CD14-positive monocyte (primary cell): ENCODE measurements at regions not wholly inside any gene's neighbourhood (a gene's known extent, or its start where the extent isn't known, plus 50 kb on each side); places are given as distances from the start of the nearest gene placed in this dataset.

Source experiments
- DNase-seq, 3 donors: peaks; one replicate each; pipeline ENCODE4 v3.0.0-alpha.2; 2011 to 2022
- H2AFZ ChIP-seq: 2 replicates; pipeline ENCODE4 v1.6.0; 2012; ENCODE audit warnings: mild to moderate bottlenecking, low read depth, low read length, inconsistent platforms; ENCODE audit not compliant: insufficient read depth, poor library complexity, severe bottlenecking
- H3K27ac ChIP-seq, 2 donors: 1 replicate in 1 of 2; 2 replicates in 1 of 2; pipeline ENCODE4 v1.5.1; 2012 to 2013; ENCODE audit warnings: low read length in 2 of 2, control low read depth in 1 of 2, inconsistent platforms in 1 of 2, low read depth in 1 of 2, mild to moderate bottlenecking in 1 of 2
- H3K27me3 ChIP-seq, 2 donors: one replicate each; pipeline versions ENCODE4 v1.6.0 to v1.6.1; 2011 to 2013; ENCODE audit warnings: low read length in 2 of 2; ENCODE audit not compliant: control insufficient read depth in 2 of 2, insufficient read depth in 2 of 2
- H3K36me3 ChIP-seq, 2 donors: replicated peaks in 1 of 2; 1 replicate in 1 of 2; 2 replicates in 1 of 2; pipeline versions ENCODE4 v1.5.1 to v1.6.1; 2012 to 2013; ENCODE audit warnings: low read length in 2 of 2, control low read depth in 1 of 2, inconsistent platforms in 1 of 2, mild to moderate bottlenecking in 1 of 2; ENCODE audit not compliant: insufficient read depth in 2 of 2, control insufficient read depth in 1 of 2
- H3K4me1 ChIP-seq, 2 donors: 1 replicate in 1 of 2; 2 replicates in 1 of 2; pipeline versions ENCODE4 v1.5.1 to v1.6.1; 2012 to 2013; ENCODE audit warnings: low read length in 2 of 2, control low read depth in 1 of 2, inconsistent platforms in 1 of 2, mild to moderate bottlenecking in 1 of 2, moderate library complexity in 1 of 2; ENCODE audit not compliant: insufficient read depth in 2 of 2, control insufficient read depth in 1 of 2
- H3K4me2 ChIP-seq: replicated peaks from 2 replicates; pipeline ENCODE3; 2012; ENCODE audit warnings: low read length, moderate library complexity, mild to moderate bottlenecking; ENCODE audit not compliant: poor library complexity, severe bottlenecking; ENCODE audit errors: extremely low read depth
- H3K4me3 ChIP-seq, 3 experiments: fragments of 200-600 bp in 1 of 3; sonication (generic) in 1 of 3; replicated peaks in 1 of 3; 1 replicate in 2 of 3; 2 replicates in 1 of 3; pipeline ENCODE4 v1.5.1; 2011 to 2013; ENCODE audit warnings: low read length in 3 of 3, mild to moderate bottlenecking in 3 of 3, control low read depth in 2 of 3, low read depth in 2 of 3, inconsistent platforms in 1 of 3, moderate library complexity in 1 of 3
- H3K79me2 ChIP-seq: 2 replicates; pipeline ENCODE4 v1.6.0; 2012; ENCODE audit warnings: mild to moderate bottlenecking, control low read depth, inconsistent platforms, low read length, moderate library complexity; ENCODE audit not compliant: insufficient read depth
- H3K9ac ChIP-seq: 2 replicates; pipeline ENCODE4 v1.6.0; 2017; ENCODE audit warnings: low read length, mild to moderate bottlenecking; ENCODE audit not compliant: insufficient read depth, poor library complexity, severe bottlenecking
- H3K9me3 ChIP-seq, 2 donors: replicated peaks in 1 of 2; 1 replicate in 1 of 2; 2 replicates in 1 of 2; pipeline versions ENCODE4 v1.5.1 to v1.6.1; 2012 to 2013; ENCODE audit warnings: low read length in 2 of 2, control low read depth in 1 of 2; ENCODE audit not compliant: control insufficient read depth in 1 of 2, insufficient read depth in 1 of 2
- H4K20me1 ChIP-seq: 2 replicates; pipeline ENCODE4 v1.6.0; 2012; ENCODE audit warnings: mild to moderate bottlenecking, low read length, control low read depth, moderate library complexity; ENCODE audit not compliant: insufficient read depth
- H3K27ac Mint-ChIP-seq, 7 donors: one replicate each; pipeline ENCODE4 v1.8.0; 2020; ENCODE audit warnings: mild to moderate bottlenecking in 7 of 7, mixed read lengths in 7 of 7, moderate library complexity in 6 of 7, inconsistent platforms in 2 of 7
- H3K27me3 Mint-ChIP-seq, 3 donors: one replicate each; pipeline ENCODE4 v1.8.0; 2021 to 2022; ENCODE audit warnings: low read depth in 3 of 3, mild to moderate bottlenecking in 3 of 3, mixed read lengths in 3 of 3, moderate library complexity in 3 of 3, inconsistent platforms in 1 of 3
- H3K36me3 Mint-ChIP-seq, 2 donors: one replicate each; pipeline ENCODE4 v1.8.0; 2020; ENCODE audit warnings: mixed read lengths in 2 of 2, inconsistent platforms in 1 of 2, mild to moderate bottlenecking in 1 of 2
- H3K4me1 Mint-ChIP-seq: one replicate; pipeline ENCODE4 v1.8.0; 2020; ENCODE audit warnings: mild to moderate bottlenecking, mixed read lengths
- H3K4me3 Mint-ChIP-seq, 2 donors: one replicate each; pipeline ENCODE4 v1.8.0; 2020; ENCODE audit warnings: mild to moderate bottlenecking in 2 of 2, mixed read lengths in 2 of 2, moderate library complexity in 1 of 2
- H3K9me3 Mint-ChIP-seq, 7 donors: one replicate each; pipeline ENCODE4 v1.8.0; 2020 to 2022; ENCODE audit warnings: mixed read lengths in 7 of 7, mild to moderate bottlenecking in 6 of 7, moderate library complexity in 6 of 7, inconsistent platforms in 2 of 7
- WGBS: methylation state at CpG from one replicate; pipeline ENCODE4 v1.1.5; 2013; ENCODE audit warnings: missing lambda C conversion rate; ENCODE audit not compliant: insufficient coverage; 5-methylcytosine and 5-hydroxymethylcytosine counted together
- intact Hi-C, 2 donors: fragments of 100-400 bp; cut with micrococcal nuclease; formaldehyde crosslinking; loops; one replicate each; pipeline versions ENCODE4 v1.15.0 to v1.15.1; 2023
- TF ChIP-seq, protein P1 (sequence below): fragments of 200-600 bp; IDR thresholded peaks from one replicate; pipeline ENCODE4 v1.8.0; 2022; ENCODE audit warnings: antibody characterized with exemption, mild to moderate bottlenecking

DNA sequence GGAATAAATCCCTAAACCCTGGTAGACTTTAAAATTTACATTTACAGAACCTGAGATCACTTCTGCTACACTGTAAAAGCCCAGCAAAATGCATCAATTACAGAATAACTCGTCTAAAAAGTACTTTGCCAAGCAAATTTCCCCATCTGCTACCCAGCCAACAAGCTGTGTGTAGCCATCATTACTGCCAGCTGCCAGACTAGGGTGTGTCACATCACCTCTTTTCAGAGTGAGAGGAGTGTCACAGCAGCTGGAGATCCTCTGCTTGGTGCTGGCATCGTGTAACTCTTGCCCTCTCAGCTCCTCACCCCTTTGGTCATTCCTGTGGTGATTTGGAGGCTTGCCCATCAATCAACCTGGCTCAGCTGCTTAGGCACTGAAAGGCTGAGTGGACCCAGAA, 340.4 kb upstream of the MMADHC start:
- WGBS = 52% methylated on average over 2 of the region's 2 CpGs
- Histone ChIP-seq H3K79me2 (no peaks in the 10 kb centered on the region), H3K9ac (no peak overlapping the region), H3K27me3 (no peaks in the 10 kb centered on the region), H3K27ac (no peak overlapping the region), H3K4me1 (no peaks in the 10 kb centered on the region), H3K9me3 (no peaks in the 10 kb centered on the region), H3K36me3 (no peaks in the 10 kb centered on the region), H3K4me3 (no peak overlapping the region), H2AFZ (no peak overlapping the region), H4K20me1 (no peaks in the 10 kb centered on the region), H3K4me2 (no peak overlapping the region)
- Mint-ChIP-seq H3K27me3 (no peaks in the 10 kb centered on the region), H3K4me3 (no peak overlapping the region), H3K4me1 (no peaks in the 10 kb centered on the region), H3K9me3 (peaks cover 0 to 7% (median 0%) of the 10 kb centered on the region in 7 donors), H3K36me3 (no peaks in the 10 kb centered on the region), H3K27ac (no peak overlapping the region)
- TF ChIP-seq, protein P1, sequence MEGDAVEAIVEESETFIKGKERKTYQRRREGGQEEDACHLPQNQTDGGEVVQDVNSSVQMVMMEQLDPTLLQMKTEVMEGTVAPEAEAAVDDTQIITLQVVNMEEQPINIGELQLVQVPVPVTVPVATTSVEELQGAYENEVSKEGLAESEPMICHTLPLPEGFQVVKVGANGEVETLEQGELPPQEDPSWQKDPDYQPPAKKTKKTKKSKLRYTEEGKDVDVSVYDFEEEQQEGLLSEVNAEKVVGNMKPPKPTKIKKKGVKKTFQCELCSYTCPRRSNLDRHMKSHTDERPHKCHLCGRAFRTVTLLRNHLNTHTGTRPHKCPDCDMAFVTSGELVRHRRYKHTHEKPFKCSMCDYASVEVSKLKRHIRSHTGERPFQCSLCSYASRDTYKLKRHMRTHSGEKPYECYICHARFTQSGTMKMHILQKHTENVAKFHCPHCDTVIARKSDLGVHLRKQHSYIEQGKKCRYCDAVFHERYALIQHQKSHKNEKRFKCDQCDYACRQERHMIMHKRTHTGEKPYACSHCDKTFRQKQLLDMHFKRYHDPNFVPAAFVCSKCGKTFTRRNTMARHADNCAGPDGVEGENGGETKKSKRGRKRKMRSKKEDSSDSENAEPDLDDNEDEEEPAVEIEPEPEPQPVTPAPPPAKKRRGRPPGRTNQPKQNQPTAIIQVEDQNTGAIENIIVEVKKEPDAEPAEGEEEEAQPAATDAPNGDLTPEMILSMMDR = no peak
- no peak for DNase-seq
- intact Hi-C loops = no loop called here

DNA sequence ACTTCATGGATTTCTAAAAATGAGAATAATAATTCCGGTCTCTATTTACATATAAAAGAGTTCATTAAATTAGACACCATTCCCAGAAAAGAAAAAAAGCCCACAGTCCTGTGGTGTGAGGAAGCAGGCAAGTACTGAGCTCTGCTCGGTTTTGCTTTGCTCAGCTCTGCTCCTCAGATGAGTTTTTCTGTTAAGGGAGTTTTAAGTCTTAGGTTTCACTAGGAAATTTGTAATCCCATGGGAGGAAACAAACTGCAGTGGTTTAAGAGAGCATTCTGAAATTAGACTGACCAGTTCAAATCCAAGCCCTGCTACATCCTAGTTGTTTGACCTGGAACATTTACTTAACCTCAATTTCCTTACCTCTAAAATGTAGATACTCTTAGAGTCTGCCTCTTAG, 338.6 kb upstream of the MMADHC start:
- no peaks in the 10 kb centered on the region for H3K36me3 ChIP-seq
- no peaks in the 10 kb centered on the region for H4K20me1 ChIP-seq
- no CpG with 5 or more reads among the region's 2 CpGs for WGBS
- no peaks in the 10 kb centered on the region for H3K4me1 ChIP-seq
- no peak overlapping the region for H3K4me3 ChIP-seq
- H3K9me3 ChIP-seq = no peaks in the 10 kb centered on the region
- no peak overlapping the region for H2AFZ ChIP-seq
- H3K4me3 Mint-ChIP-seq = no peak overlapping the region
- no peaks in the 10 kb centered on the region for H3K27me3 Mint-ChIP-seq
- H3K4me1 Mint-ChIP-seq = no peaks in the 10 kb centered on the region
- peaks cover 0 to 7% (median 0%) of the 10 kb centered on the region in 7 donors for H3K9me3 Mint-ChIP-seq
- H3K27ac ChIP-seq = no peak overlapping the region
- no peak overlapping the region for H3K27ac Mint-ChIP-seq
- no peaks in the 10 kb centered on the region for H3K27me3 ChIP-seq
- H3K36me3 Mint-ChIP-seq = no peaks in the 10 kb centered on the region
- no peak for DNase-seq
- TF ChIP-seq, protein P1 = no peak
- no peak overlapping the region for H3K4me2 ChIP-seq
- intact Hi-C loops = no loop called here
- H3K79me2 ChIP-seq = no peaks in the 10 kb centered on the region
- H3K9ac ChIP-seq = no peak overlapping the region
